NCI-H226 (cell line): ENCODE measurements at regions not wholly inside any gene's neighbourhood (a gene's known extent, or its start where the extent isn't known, plus 50 kb on each side); places are given as distances from the start of the nearest gene placed in this dataset.
A peak's percentile ranks its signal among the peaks of the same experiment; 100 is the strongest.

Experiments used
- DNase-seq: peaks from one replicate; pipeline ENCODE4 v3.0.0-alpha.2; 2015

- DNase-seq, result peak; percentile 81
Measured at GRCh38 chr2:75276093-75277029, 77.0 kb upstream of the TACR1 start.

GRCh38 chr2:75274936-75275335, 75.6 kb upstream of the TACR1 start:
- DNase-seq, result no peak

- DNase-seq, result no peak
Measured at GRCh38 chr2:75268112-75268511, 68.8 kb upstream of the TACR1 start.

GRCh38 chr2:75261923-75262322, 62.6 kb upstream of the TACR1 start:
- no peak for DNase-seq

GRCh38 chr2:75260946-75261345, 61.6 kb upstream of the TACR1 start:
- no peak for DNase-seq

GRCh38 chr2:75258620-75259019, 59.3 kb upstream of the TACR1 start:
- no peak for DNase-seq

- DNase-seq, result no peak
Measured at GRCh38 chr2:75256485-75256884, 57.2 kb upstream of the TACR1 start.

GRCh38 chr2:75253526-75253925, 54.2 kb upstream of the TACR1 start:
- DNase-seq, result no peak

GRCh38 chr2:75251896-75252295, 52.6 kb upstream of the TACR1 start:
- no peak for DNase-seq
